OCI-LY7 (cell line): ENCODE measurements at regions not wholly inside any gene's neighbourhood (a gene's known extent, or its start where the extent isn't known, plus 50 kb on each side); places are given as distances from the start of the nearest gene placed in this dataset.

Source experiments
- CTCF ChIP-seq: fragments of 200-600 bp; sonication (generic); conservative IDR thresholded peaks from 2 replicates; pipeline ENCODE4 v1.5.1; 2014; ENCODE audit warnings: mild to moderate bottlenecking, antibody characterized with exemption, low read length, moderate library complexity, mixed read lengths
- EZH2phosphoT487 ChIP-seq: fragments of 200-600 bp; sonication (generic); IDR thresholded peaks from 2 replicates; pipeline ENCODE4 v1.6.1; 2018; ENCODE audit warnings: low read depth, borderline replicate concordance, mild to moderate bottlenecking, mixed run types, antibody characterized with exemption, low read length, moderate library complexity, mixed read lengths

- TF ChIP-seq CTCF (no peak), EZH2phosphoT487 (no peak)
These were observed 73.9 kb downstream of the PDGFA start for GRCh38 chr7:445563-446288.
